ENCODE measurements at regions not wholly inside any gene's neighbourhood (a gene's known extent, or its start where the extent isn't known, plus 50 kb on each side); places are given as distances from the start of the nearest gene placed in this dataset.

- TF ChIP-seq CTCF (conservative IDR thresholded peaks at IDR 0.05 in 1 of 2, IDR thresholded peaks at IDR 0.05 in 1 of 2; ENCODE audit: extremely low read depth in 1 of 2, insufficient read depth in 1 of 2, low read depth in 1 of 2, low read length in 2 of 2) (no peak), EZH2 (IDR thresholded peaks at IDR 0.05; ENCODE audit: borderline replicate concordance, low read length) (no peak)
Observed at GRCh38 chr13:103941506-103942140, 875.4 kb upstream of the SLC10A2 start.

Data from mammary epithelial cell (primary cell).